GM21737 (cell line): ENCODE measurements at regions not wholly inside any gene's neighbourhood (a gene's known extent, or its start where the extent isn't known, plus 50 kb on each side); places are given as distances from the start of the nearest gene placed in this dataset.

Experiments used
- ATAC-seq: cut with Tn5 transposase; IDR thresholded peaks from one replicate; pipeline ENCODE4 v1.9.1; 2021; ENCODE audit warnings: mild to moderate bottlenecking, moderate library complexity; ENCODE audit not compliant: unreplicated experiment

DNA sequence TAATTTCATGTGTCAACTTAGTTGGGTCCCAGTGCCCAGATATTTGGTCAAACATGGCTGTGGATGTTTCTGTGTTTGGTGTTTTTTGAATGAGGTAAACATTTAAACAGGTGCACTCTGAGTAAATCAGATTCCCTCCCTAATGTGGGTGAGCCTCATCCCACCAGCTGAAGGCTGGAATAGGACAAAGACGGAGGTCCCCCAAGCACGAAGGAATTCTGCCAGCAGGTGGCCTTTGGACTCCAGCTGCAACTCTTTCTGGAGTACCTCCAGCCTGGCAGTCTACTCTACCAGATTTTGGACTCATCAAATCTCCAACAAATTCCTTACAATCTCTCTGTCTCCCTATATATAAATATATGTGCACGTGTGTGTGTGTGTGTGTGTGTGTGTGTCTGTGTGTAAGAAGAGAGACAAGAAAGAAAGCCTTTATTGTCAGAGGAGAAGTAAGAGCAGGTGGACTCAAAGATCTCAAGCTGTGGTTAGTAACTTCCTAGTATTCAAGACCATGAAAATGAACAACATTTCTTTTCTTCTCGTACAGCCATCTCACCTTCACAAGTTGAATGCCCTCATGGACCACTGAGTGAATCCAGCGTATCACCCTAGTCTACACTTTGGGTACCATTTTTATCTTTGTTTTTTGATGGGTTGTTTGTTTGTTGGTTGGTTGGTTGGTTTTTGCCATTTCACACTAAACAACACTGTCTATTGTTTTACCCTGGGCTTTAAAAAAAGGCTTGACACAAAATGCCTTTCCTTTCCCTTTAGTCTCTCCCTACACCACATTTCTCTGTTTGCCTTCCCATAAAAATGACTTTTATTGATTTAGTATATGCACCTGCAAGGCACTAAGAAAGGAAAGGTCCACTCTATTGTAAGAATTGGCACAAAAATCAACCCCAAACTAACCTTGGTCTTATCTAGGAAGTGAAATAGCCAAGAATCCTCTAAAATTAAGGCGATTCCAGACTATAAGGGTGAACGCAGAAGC, 118.7 kb downstream of the TENT4A start:
- ATAC-seq = no peak

DNA sequence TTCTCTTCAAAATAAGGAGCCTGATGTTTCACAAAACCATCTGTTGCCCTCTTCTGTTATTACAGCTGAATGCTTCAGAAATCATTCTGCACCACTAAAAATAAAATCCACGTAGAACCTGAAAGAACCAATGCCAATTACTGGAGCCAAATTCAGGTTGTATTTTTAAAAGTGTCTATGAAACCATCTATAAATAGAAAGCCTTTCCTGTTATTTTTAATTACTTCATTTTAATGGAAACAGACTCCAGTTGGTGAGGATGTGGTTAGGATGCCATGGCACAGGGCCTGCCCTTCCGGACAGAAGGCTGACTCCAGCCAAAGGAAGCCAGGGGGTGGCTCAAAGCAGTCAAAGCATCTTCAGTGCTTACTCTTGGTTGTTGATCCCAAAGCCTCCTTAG, 119.8 kb downstream of the TENT4A start:
- no peak for ATAC-seq

DNA sequence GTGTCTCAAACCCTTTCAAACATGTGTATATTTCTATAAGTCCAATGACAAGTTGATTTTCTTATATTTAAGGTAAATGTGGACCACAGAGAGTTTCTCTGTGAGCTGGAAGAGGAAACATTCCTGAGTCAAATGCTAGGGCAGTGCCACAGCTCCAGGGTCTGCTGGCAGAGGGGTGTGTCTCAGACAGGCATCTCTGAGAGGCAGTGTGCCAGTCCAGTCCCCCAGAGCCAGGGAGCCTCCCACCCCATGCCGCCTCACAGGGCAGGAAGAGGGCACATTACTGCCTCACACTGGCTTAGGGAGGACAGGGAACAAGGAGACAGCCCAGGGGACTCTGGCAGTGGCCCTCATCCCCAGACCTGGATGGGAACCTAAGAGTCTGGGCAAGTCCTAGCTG, 120.2 kb downstream of the TENT4A start:
- ATAC-seq = no peak

DNA sequence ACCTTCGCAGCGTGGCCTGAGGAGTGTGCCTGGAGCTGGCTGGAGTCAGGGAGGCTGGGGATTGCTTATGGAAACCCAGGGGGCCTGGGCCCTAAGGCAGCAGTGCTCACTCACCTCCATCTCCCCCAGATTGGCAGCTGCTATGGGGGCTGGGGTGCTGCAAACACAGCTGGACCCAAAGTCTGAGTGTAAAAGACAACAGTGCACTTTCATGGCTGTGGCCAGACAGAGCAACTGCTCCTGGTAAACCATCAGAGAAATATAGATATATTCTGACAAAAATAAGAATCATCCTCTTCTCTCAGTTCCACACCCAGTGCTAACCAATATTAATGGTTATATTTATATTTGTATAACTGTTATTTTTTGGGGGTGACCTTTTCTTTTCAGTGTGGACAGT, 123.9 kb downstream of the TENT4A start:
- ATAC-seq = no peak

DNA sequence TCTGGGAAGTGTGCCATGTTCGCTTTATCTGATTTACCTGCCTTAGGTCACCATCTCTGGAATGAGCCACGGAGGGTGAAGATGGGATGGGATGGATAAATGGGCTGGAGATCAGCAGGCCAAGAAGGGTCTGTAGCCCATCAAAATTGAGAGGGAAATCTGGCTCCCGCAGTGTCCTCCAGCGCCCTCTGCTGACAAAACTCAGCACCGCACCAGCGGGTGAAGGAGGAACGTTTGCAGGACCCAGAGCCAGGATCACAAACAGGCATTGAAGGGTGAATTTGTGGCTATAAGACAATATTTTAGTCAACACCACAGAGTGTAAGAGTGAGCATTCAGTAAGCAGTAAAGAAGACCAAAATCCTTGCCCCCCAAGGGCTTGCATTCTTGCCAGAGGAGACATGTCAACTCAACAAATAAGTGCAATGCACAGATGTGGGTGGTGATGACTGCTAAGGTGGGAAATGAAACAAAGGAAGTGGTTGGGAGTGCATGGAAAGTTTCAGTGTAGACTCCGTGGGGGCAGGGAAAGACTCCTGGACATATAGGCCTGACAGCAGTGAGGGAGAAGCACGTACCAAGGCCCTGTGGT, 124.4 kb downstream of the TENT4A start:
- ATAC-seq = no peak

DNA sequence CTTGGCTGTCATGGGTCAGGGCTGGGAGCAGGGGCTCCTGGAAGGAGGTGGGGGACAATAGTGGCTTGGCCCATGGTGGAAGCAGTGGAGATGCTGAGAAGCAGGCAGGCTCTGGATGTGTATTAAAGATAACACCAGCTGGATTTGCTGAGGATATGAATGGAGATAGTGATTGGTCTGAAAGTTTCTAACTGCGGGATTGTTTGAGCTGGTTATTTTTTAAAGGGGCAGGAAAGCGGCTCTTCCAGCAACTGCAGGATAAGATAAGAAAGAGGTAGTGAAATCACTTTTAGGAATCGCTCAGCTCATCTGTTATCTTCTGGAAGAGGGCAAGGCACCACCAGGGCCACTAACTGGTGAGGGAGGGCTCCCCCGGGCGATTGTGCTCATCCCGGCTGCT, 125.5 kb downstream of the TENT4A start:
- ATAC-seq = no peak

DNA sequence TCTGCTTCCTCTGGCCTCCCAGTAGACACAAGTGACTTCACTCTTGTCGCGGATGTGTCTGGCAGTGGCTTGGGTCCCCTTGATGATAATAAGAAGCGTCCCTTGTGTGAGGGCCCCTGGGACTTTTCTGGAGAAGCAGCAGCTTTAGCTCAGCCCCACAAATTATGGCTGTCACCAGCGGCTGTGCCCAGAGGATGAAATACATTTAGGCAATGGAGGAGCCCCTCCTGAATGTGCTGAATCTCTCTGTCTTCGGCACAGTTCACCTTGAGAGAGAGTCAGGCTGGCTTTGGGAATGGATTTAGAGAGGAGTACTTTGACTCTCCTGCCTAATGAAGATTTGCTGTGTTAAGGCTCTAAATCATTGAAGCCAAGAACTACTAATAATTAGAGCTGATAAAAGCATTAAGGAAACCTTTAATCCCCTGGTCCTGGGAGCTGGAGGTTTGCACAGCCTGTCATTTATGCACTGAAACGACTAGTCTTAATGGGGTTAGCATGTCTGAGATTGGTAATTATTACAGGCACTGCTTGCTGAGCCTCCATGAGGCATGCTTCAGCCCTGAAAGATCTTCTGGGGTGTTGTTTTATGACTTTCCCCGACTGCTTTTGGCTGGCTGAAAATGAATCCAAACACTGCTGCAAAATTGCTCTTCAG, 127.0 kb downstream of the TENT4A start:
- no peak for ATAC-seq

DNA sequence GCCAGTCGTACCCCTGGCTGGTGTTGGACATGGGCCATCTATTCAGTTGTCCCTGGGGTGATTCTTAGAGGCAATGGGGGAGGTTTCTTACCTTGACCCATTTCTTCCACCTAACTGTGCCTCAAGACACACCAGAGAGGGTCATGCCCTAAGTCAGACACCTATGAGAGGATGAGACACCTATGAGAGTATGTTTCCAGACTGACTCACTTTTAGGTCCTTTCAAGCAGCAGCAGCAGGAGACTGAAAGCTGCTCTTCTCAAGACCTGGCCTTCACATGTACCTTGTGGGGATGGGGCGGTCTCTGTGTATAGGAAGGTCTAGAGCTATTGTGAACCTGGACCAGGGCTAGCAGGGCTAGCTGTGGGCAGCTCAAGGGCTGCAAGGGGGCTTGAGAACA, 130.1 kb downstream of the TENT4A start:
- ATAC-seq = no peak

DNA sequence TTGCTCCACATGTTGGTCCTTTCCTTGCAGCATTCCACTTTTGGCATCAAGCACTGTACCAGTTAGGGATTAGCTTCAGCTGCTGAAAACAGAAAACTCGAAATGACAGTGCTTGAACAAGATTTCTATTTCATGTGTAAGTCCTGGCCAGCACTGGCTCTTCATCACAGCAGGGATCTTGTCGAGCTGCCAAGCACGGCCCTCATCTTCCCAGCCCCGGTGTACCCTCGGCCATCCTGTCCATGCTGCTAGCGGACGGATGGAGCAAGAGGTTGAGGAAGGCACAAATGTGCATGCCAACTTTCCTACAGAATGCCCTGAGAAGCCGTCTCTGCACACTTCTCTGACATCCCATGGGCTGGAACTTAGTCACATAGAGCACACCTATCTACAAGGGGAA, 130.6 kb downstream of the TENT4A start:
- no peak for ATAC-seq

DNA sequence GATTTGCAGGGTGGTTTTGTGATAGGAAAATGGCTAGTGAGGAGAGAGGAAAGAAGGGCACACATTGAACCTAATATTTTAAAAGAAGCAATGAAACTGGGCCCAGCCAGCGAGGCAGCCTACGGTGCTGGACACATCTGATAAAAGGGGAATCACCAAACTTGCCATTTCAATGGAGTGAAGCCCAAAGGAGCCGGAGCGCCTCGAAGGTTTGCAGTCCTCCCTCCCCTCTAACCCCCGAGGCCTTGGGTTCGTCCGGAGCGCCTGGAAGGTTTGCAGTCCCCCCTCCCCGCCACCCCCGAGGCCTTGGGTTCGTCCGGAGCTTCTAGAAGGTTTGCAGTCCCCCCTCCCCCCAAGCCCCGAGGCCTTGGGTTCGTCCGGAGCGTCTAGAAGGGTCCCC, 132.6 kb downstream of the TENT4A start:
- no peak for ATAC-seq

DNA sequence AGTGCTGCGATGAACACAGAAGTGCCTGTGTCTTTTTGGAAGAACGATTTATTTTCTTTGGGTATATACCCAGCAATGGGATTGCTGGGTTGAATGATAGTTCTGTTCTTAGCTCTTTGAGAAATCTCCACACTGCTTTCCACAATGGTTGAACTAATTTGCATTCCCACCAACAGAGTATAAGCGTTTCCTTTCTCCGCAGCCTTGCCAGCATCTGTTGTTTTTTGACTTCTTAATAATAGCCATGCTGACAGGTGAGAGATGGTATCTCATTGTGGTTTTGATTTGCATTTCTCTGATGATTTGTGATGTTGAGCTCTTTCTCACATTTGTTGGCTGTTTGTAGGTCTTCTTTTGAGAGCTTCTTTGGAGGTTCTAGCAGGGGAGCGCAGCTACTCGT, 134.6 kb downstream of the TENT4A start:
- ATAC-seq = no peak

DNA sequence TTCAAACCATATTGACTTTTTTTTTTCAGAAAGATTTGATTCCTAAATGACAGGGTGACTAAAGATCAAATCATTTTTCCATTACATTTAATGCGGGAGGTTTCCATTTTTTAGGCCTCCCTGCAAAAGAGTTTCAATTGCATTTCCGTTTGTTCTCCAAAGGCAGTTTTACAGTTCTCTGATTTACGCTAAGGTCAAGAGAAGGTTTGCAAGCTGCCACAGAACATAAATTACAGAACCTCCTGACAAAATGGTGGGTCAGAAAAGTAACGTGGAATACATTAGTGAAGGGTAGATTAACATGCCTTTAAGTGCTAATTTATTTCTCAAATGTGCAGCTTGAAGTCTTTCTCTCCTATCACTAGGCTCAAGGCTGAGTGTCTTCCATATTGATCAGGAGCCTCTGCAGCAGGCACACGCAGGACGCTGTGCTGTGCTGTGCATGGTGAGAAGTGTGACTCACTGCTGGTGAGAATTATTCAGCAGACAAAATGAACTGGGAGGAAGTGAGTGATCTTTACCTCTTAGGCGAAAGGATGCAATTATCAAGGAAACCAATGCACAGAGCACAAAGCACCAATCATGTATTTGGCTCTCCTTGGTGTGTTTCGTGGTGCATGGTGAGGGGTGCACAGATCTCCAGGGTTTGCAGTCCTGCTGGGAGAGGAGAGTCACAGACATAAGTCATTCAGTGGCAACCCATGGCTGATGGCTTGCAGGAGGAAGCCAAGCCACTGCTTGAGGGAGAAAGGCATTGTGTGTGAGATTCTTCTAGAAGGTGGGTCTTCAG, 136.3 kb downstream of the TENT4A start:
- no peak for ATAC-seq

DNA sequence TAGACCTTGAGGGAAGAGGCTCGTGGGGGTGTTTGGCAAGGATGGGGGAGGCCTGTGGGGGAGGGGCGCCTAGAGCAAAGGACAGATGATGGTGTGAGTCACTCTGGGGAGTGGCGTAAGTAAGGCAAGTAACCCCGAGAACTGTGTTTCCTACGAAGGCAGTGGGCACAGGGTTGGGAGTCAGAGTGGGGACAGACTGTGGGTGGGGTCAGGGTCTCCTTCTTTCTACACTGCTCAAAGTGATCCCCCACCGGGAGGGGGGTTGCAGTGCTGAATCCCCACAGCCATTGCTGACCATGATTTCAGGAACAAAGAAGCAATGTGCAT, 136.8 kb downstream of the TENT4A start:
- ATAC-seq = no peak

DNA sequence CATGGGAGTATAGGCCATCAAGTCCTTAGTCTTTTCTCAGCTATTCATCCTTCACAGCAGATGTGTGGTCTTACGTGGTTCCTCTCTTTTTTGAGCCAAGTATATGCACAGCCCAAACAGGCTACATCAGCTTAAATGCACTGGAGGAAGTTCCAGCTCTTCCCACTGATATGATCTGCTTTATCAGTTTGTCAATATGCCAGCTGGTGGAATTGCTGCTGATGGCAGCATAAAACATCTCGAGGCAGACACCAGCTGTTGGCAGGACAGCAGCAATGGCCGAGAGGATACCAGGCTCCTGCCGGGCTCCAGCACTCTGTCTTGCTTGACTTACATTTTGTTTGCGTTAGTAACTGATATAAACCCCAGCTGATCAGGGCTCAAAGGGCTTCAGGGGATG, 143.4 kb downstream of the TENT4A start:
- no peak for ATAC-seq

DNA sequence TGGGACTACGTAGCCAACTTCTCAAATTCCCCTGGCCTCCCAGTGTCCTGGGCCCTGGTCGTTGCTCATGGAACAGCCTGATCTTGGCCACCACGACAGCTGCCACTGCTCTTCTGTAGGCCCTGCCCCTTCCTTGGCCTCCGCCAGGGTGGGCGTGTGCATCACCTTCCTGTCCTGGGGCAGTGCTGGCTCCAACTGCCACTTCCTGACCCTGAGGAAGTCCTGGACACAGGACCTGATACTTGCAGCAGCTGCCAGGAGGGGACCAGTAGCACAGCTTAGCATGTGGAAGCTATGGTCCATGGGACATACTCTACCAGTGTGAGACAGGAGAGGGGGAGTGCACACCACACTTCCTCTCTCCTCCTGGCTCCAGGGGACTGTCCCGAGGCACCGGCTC, 145.2 kb downstream of the TENT4A start:
- ATAC-seq = no peak

DNA sequence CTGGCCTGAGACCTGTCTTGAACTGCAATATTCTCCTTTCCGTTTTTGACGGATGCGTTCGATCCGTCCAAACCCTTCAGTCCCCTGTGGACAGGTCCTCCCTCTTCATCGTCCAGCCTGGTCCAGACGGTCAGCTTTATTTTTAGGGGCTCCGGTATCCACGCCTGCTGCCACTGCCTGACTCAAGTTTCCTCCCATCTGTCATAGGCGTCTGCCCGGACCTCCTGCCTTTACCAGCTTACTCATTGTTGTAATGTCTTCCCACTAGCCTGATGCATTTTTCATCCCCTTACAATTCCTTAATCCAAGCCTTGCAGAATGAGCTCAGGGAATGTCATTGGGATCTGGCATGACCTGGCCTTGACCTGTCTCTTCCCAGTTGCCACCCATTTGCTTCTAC, 145.8 kb downstream of the TENT4A start:
- ATAC-seq = no peak

DNA sequence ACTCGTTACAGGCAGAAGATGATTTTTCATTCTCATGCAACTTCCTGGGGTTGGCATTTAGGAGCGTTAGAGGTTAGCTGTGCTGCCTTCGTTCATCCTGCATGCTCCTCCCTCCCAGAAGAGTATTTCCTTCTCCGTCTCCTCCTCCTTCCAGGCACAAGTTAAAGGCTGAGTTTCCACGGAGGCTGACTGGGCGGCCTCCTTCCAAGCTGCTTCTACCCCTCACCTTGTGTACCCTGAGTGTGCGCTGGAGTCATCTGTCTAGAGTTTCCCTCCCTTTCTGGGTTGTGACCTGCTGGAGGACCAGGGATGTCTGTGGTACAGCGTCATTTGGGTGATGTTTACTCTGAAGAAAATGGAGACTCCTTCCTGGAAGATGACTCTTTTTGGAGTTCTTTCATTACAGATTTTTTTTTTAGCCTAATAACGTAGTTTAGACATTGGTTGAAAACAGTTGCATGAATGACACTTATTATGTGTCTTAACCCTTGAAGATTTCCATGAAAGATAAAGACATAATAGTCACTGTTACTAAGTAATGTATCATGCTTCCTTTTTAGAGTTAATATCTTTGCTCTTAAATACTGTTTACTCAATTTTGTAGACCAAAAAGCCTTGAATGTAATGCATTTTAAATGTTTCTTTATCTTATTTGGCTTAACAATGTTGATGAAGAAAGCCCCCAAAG, 146.9 kb downstream of the TENT4A start:
- no peak for ATAC-seq

DNA sequence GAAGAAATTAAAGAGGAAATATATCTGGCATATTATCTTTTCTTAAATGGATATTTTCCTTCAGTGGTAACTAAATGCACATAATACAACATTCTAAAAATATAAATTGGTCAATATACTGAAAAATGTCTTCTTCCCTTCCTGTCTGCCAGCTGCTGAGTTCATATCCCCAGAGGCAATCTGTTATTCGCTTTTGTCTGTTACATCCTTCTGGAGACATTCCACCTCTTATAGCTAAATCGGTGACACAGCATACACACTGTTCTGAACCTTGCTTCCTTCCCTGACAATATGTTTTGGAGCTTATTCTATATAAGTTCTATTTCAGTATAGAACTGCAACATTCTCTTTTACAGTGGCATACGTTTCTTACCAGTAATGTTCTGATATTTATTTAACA, 147.8 kb downstream of the TENT4A start:
- no peak for ATAC-seq

DNA sequence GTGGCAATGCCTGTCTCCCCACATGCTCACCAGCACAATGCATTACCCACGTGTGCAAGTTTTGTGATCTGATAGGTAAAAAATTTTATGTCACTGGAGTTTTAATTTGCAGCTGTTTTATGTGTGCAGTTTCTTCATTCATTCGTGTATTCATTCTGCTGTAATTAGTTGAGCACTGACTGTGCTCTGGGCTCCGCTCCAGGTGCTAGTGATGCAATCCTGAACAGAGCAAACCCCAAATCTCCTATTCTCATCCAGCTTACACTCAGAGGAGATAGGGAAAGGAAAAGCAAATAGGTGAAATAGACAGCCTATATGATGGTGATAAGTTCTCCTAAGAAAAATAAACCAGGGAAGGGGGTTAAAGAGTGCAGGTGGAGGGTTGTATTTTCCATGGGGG, 148.4 kb downstream of the TENT4A start:
- ATAC-seq = no peak

DNA sequence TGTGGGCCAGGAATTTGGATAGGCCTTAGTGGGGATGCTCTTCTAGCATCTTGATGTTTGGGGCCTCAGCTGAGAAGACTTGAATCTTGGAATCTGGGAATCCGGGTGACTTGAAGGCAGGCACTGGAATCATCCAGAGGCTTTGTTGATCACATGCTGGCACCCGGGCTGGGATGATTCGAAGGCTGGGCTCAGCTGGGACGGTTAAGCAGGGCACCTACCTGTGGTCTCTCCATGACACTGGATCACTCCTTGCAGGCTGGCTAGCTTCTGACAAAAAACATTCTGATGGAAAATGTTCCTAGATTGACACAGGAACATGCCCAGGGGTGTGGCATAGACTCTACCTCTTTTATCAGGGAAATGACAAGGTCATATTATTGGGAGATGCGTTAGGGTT, 149.1 kb downstream of the TENT4A start:
- ATAC-seq = no peak

DNA sequence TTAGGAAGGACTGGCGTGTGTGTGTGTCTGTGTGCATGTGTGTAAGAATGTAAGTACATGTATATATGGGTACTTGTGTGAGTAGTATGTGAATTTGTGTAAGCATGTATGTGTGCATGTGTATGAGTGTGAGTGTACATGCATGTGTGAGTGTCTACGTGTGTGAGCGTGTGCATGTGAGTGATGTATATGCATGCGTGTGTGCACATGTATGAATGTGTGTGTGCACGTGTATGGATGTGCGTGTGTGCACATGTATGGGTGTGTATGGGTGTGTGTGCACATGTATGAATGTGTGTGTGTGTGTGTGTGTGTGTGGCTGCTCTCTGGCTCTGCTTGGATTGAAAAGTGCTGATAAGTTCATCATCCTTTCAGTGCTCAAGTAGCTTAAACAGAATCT, 154.5 kb downstream of the TENT4A start:
- ATAC-seq = no peak
